B cell (primary cell): ENCODE measurements at regions not wholly inside any gene's neighbourhood (a gene's known extent, or its start where the extent isn't known, plus 50 kb on each side); places are given as distances from the start of the nearest gene placed in this dataset.

Source experiments
- ATAC-seq: fragments of 200-7000 bp; cut with Tn5 transposase; one replicate; pipeline ENCODE4 v1.10.0; 2021; ENCODE audit warnings: low read depth, mild to moderate bottlenecking, moderate number of reproducible peaks, moderate library complexity
- CTCF ChIA-PET: fragments of 350-600 bp; sonication (Branson Sonifier 250); formaldehyde crosslinking; loops from one replicate; lab custom pipeline; 2021; ENCODE audit warnings: antibody characterized with exemption, inconsistent platforms; lab: Charles Lee
- POLR2A ChIA-PET: fragments of 350-600 bp; sonication (Branson Sonifier 250); formaldehyde crosslinking; loops from one replicate; lab custom pipeline; 2021; ENCODE audit warnings: antibody characterized with exemption; lab: Charles Lee
- DNase-seq: peaks from one replicate; pipeline ENCODE4 v3.0.0; 2013
- H2AFZ ChIP-seq: 2 replicates; pipeline ENCODE4 v1.6.1; 2012; ENCODE audit warnings: mild to moderate bottlenecking, low read depth, low read length; ENCODE audit not compliant: insufficient read depth, poor library complexity, severe bottlenecking
- H3K27ac ChIP-seq, 2 donors: 1 replicate in 1 of 2; 2 replicates in 1 of 2; pipeline ENCODE4 v1.5.1; 2012 to 2013; ENCODE audit warnings: low read length in 2 of 2, mild to moderate bottlenecking in 2 of 2, moderate library complexity in 1 of 2
- H3K27me3 ChIP-seq, 4 experiments: fragments of 200-600 bp in 1 of 4; sonication (generic) in 1 of 4; replicated peaks in 1 of 4; 1 replicate in 2 of 4; 2 replicates in 2 of 4; pipeline versions ENCODE4 v1.6.1 to v1.7.0; 2013 to 2016; ENCODE audit warnings: low read length in 3 of 4, mild to moderate bottlenecking in 2 of 4, mixed read lengths in 1 of 4, moderate library complexity in 1 of 4; ENCODE audit not compliant: insufficient read depth in 4 of 4, control insufficient read depth in 3 of 4; ENCODE audit errors: control extremely low read depth in 1 of 4
- H3K36me3 ChIP-seq, 2 experiments: replicated peaks in 1 of 2; 1 replicate in 1 of 2; 2 replicates in 1 of 2; pipeline versions ENCODE4 v1.6.1 to v1.7.1; 2013; ENCODE audit warnings: low read length in 1 of 2; ENCODE audit not compliant: insufficient read depth in 2 of 2, control insufficient read depth in 1 of 2; ENCODE audit errors: control extremely low read depth in 1 of 2, extremely low read depth in 1 of 2
- H3K4me1 ChIP-seq, 2 donors: fragments of 200-600 bp in 1 of 2; sonication (generic) in 1 of 2; 1 replicate in 1 of 2; 2 replicates in 1 of 2; pipeline versions ENCODE4 v1.5.1 to v1.6.1; 2013 to 2017; ENCODE audit warnings: low read length in 2 of 2; ENCODE audit not compliant: control insufficient read depth in 2 of 2, insufficient read depth in 2 of 2
- H3K4me2 ChIP-seq: replicated peaks from 2 replicates; pipeline ENCODE3; 2012; ENCODE audit warnings: mild to moderate bottlenecking, low read depth, low read length; ENCODE audit not compliant: poor library complexity, severe bottlenecking
- H3K4me3 ChIP-seq, 5 experiments: fragments of 200-600 bp in 1 of 5; sonication (generic) in 1 of 5; 1 replicate in 3 of 5; 2 replicates in 2 of 5; pipeline versions ENCODE4 v1.5.1 to v1.7.0; 2011 to 2016; ENCODE audit warnings: low read length in 4 of 5, mild to moderate bottlenecking in 4 of 5, low read depth in 2 of 5, control low read depth in 1 of 5, moderate library complexity in 1 of 5; ENCODE audit not compliant: insufficient read depth in 1 of 5; ENCODE audit errors: control extremely low read depth in 1 of 5, extremely low read depth in 1 of 5
- H3K79me2 ChIP-seq: fragments of 200-600 bp; sonication (generic); one replicate; pipeline ENCODE4 v1.6.0; 2016; ENCODE audit warnings: low read length; ENCODE audit not compliant: control insufficient read depth, insufficient read depth
- H3K9ac ChIP-seq: fragments of 200-600 bp; sonication (generic); 2 replicates; pipeline ENCODE4 v1.6.1; 2017; ENCODE audit warnings: mild to moderate bottlenecking, low read length, moderate library complexity
- H3K9me3 ChIP-seq, 3 donors: one replicate each; pipeline versions ENCODE4 v1.6.1 to v1.7.1; 2013; ENCODE audit warnings: low read length in 2 of 3; ENCODE audit not compliant: control insufficient read depth in 2 of 3, insufficient read depth in 1 of 3; ENCODE audit errors: control extremely low read depth in 1 of 3
- H4K20me1 ChIP-seq: 2 replicates; pipeline ENCODE4 v1.6.0; 2012; ENCODE audit warnings: mild to moderate bottlenecking, low read length; ENCODE audit not compliant: insufficient read depth, control insufficient read depth, poor library complexity, severe bottlenecking
- H3K27ac Mint-ChIP-seq: one replicate; pipeline ENCODE4 v1.8.0; 2021; ENCODE audit warnings: mixed read lengths
- H3K27me3 Mint-ChIP-seq: one replicate; pipeline ENCODE4 v1.8.0; 2021; ENCODE audit warnings: mixed read lengths
- H3K4me1 Mint-ChIP-seq: one replicate; pipeline ENCODE4 v1.8.0; 2021; ENCODE audit warnings: mixed read lengths
- H3K4me3 Mint-ChIP-seq: one replicate; pipeline ENCODE4 v1.8.0; 2021; ENCODE audit warnings: mixed read lengths
- H3K9me3 Mint-ChIP-seq: one replicate; pipeline ENCODE4 v1.8.0; 2022; ENCODE audit warnings: mixed read lengths; ENCODE audit not compliant: insufficient read depth
- EZH2 ChIP-seq: IDR thresholded peaks from 2 replicates; pipeline ENCODE4 v1.6.1; 2012; ENCODE audit warnings: borderline replicate concordance, low read depth, mild to moderate bottlenecking, moderate library complexity, low read length; ENCODE audit not compliant: insufficient read depth, poor library complexity, severe bottlenecking
- WGBS: methylation state at CpG from one replicate; pipeline ENCODE4 v1.1.5; 2013; ENCODE audit warnings: missing lambda C conversion rate; ENCODE audit not compliant: insufficient coverage; 5-methylcytosine and 5-hydroxymethylcytosine counted together
- intact Hi-C: fragments of 100-400 bp; cut with micrococcal nuclease; formaldehyde crosslinking; loops from one replicate; pipeline ENCODE4 v1.10.0; 2022
- TF ChIP-seq, protein P1 (sequence below): fragments of 200-600 bp; IDR thresholded peaks from one replicate; pipeline ENCODE4 v1.8.0; 2022; ENCODE audit warnings: antibody characterized with exemption, mild to moderate bottlenecking

DNA sequence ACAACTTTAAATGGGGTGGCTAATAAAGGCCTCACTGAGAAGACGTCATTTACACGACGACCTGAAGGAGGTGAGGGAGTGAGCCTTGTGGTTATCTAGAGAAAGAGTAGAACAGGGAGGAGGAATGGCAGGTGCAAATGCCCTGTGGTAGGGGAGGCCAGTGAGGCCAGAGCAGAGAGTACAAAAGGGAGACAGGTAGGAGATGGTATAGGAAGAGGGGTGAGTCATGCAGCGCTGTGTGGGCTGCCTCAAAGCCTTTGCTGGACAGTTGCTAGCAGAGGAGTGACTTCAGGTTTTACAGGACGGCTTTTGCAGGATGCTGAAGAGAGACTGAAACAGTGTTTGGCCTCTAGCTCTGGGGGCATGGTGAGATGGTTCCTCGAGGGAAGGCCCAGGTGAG, 116.0 kb downstream of the IER5 start:
- Histone ChIP-seq H2AFZ (no peak overlapping the region), H3K79me2 (no peaks in the 10 kb centered on the region), H3K4me3 (no peak overlapping the region), H3K36me3 (no peaks in the 10 kb centered on the region), H3K9ac (no peak overlapping the region), H3K4me1 (no peaks in the 10 kb centered on the region), H3K4me2 (no peak overlapping the region), H4K20me1 (no peaks in the 10 kb centered on the region), H3K27me3 (no peaks in the 10 kb centered on the region), H3K27ac (no peak overlapping the region), H3K9me3 (no peaks in the 10 kb centered on the region)
- Mint-ChIP-seq H3K4me1 (no peaks in the 10 kb centered on the region), H3K4me3 (no peak overlapping the region), H3K27ac (no peak overlapping the region), H3K9me3 (no peaks in the 10 kb centered on the region), H3K27me3 (peaks cover 12% of the 10 kb centered on the region)
- DNase-seq (no peak), ATAC-seq (no peak)
- intact Hi-C loops, result no loop called here
- ChIA-PET CTCF (no interaction called here), POLR2A (no interaction called here)
- TF ChIP-seq EZH2, result no peak
- TF ChIP-seq, protein P1, sequence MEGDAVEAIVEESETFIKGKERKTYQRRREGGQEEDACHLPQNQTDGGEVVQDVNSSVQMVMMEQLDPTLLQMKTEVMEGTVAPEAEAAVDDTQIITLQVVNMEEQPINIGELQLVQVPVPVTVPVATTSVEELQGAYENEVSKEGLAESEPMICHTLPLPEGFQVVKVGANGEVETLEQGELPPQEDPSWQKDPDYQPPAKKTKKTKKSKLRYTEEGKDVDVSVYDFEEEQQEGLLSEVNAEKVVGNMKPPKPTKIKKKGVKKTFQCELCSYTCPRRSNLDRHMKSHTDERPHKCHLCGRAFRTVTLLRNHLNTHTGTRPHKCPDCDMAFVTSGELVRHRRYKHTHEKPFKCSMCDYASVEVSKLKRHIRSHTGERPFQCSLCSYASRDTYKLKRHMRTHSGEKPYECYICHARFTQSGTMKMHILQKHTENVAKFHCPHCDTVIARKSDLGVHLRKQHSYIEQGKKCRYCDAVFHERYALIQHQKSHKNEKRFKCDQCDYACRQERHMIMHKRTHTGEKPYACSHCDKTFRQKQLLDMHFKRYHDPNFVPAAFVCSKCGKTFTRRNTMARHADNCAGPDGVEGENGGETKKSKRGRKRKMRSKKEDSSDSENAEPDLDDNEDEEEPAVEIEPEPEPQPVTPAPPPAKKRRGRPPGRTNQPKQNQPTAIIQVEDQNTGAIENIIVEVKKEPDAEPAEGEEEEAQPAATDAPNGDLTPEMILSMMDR, result no peak
- WGBS, result 88% methylated on average over 6 of the region's 6 CpGs

DNA sequence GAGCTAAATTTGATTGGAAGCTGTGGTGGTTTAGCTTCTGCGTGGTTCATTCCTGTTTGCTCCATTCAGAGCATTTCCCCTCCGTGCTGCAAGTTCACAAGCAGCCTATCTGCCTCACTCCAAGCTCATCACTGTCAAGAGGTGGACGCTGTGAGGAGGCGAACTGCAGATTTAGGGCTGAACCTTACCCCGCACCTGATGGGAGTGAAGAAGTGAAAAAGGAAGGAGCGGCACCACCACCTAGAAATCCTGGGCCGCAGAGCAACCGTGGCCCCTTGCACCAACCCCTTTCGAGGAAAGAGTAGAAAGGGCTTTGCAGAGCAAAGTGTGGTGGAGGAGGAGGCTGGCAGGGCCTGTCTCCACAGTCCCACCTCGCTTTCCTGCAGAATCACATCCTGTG, 117.4 kb downstream of the IER5 start:
- Mint-ChIP-seq H3K27me3 (peaks cover 12% of the 10 kb centered on the region), H3K4me1 (no peaks in the 10 kb centered on the region), H3K9me3 (no peaks in the 10 kb centered on the region), H3K27ac (no peak overlapping the region), H3K4me3 (no peak overlapping the region)
- 87% methylated on average over 6 of the region's 10 CpGs for WGBS
- Histone ChIP-seq H3K27ac (no peak overlapping the region), H3K27me3 (no peaks in the 10 kb centered on the region), H3K9me3 (no peaks in the 10 kb centered on the region), H4K20me1 (no peaks in the 10 kb centered on the region), H3K4me1 (no peaks in the 10 kb centered on the region), H3K9ac (no peak overlapping the region), H3K4me3 (no peak overlapping the region), H2AFZ (no peak overlapping the region), H3K36me3 (no peaks in the 10 kb centered on the region), H3K4me2 (no peak overlapping the region), H3K79me2 (no peaks in the 10 kb centered on the region)
- intact Hi-C loops, result no loop called here
- DNase-seq, result no peak
- ChIA-PET CTCF (no interaction called here), POLR2A (no interaction called here)
- TF ChIP-seq, protein P1, result no peak
- no peak for TF ChIP-seq EZH2
- ATAC-seq, result no peak
